ENCODE measurements at regions not wholly inside any gene's neighbourhood (a gene's known extent, or its start where the extent isn't known, plus 50 kb on each side); places are given as distances from the start of the nearest gene placed in this dataset.

GRCh38 chr2:22697054-22697788 is 687.8 kb upstream of the KLHL29 start:
- H3K27ac ChIP-seq, result no peak overlapping the region
- H3K4me1 ChIP-seq, result no peaks in the 10 kb centered on the region
- TF ChIP-seq, protein P1, sequence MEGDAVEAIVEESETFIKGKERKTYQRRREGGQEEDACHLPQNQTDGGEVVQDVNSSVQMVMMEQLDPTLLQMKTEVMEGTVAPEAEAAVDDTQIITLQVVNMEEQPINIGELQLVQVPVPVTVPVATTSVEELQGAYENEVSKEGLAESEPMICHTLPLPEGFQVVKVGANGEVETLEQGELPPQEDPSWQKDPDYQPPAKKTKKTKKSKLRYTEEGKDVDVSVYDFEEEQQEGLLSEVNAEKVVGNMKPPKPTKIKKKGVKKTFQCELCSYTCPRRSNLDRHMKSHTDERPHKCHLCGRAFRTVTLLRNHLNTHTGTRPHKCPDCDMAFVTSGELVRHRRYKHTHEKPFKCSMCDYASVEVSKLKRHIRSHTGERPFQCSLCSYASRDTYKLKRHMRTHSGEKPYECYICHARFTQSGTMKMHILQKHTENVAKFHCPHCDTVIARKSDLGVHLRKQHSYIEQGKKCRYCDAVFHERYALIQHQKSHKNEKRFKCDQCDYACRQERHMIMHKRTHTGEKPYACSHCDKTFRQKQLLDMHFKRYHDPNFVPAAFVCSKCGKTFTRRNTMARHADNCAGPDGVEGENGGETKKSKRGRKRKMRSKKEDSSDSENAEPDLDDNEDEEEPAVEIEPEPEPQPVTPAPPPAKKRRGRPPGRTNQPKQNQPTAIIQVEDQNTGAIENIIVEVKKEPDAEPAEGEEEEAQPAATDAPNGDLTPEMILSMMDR (IDR thresholded peaks at IDR 0.05), result no peak
- no peak for DNase-seq
- no peak overlapping the region for H3K4me3 ChIP-seq
- H3K36me3 ChIP-seq, result no peaks in the 10 kb centered on the region
- no peaks in the 10 kb centered on the region for H3K9me3 ChIP-seq
- intact Hi-C loops (cut with DNase I; ENCODE audit: low total_unique reads), result no loop called here
- H3K27me3 ChIP-seq, result no peaks in the 10 kb centered on the region

GRCh38 chr2:22701561-22702160 is 683.3 kb upstream of the KLHL29 start:
- no peak for DNase-seq
- TF ChIP-seq, protein P1 (IDR thresholded peaks at IDR 0.05), result no peak
- intact Hi-C loops (cut with DNase I; ENCODE audit: low total_unique reads), result no loop called here

DNA sequence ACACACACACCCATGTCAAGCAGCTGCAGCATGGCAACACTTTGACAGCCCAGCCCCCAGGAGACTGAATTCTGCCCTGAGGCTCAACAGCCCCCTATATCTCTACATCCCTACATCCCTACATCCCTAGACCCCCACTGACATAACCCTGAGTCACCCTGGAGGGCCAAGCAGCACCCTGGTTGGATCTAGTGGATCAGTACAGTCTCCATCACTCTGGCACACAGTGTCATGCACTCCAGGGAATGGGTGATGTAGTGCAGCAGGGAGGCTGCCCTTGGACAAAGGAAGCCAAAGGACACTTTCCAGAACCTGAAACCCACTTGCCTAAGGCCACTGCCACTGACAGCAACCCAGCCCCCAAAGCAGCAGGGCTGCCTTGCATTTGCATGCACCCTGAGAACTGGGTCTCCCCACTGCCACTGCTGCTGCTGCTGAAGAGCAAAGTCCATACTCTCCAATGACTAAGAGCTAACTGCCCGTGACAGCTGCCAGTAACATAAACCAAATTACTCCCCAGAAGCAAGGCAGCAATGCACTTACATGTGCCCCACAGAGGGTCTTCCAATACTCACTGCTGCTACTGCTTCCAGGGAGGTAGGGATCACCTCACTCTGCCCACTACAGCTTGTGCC is 681.6 kb upstream of the KLHL29 start:
- DNase-seq, result no peak
- H3K9me3 ChIP-seq, result no peaks in the 10 kb centered on the region
- intact Hi-C loops (cut with DNase I; ENCODE audit: low total_unique reads), result no loop called here

More at GRCh38 chr2:22701561-22702160, 683.3 kb upstream of the KLHL29 start:
- no peaks in the 10 kb centered on the region for H3K36me3 ChIP-seq
- H3K27ac ChIP-seq, result no peak overlapping the region
- no peaks in the 10 kb centered on the region for H3K27me3 ChIP-seq
- H3K9me3 ChIP-seq, result no peaks in the 10 kb centered on the region
- no peak overlapping the region for H3K4me3 ChIP-seq
- H3K4me1 ChIP-seq, result no peaks in the 10 kb centered on the region

DNA sequence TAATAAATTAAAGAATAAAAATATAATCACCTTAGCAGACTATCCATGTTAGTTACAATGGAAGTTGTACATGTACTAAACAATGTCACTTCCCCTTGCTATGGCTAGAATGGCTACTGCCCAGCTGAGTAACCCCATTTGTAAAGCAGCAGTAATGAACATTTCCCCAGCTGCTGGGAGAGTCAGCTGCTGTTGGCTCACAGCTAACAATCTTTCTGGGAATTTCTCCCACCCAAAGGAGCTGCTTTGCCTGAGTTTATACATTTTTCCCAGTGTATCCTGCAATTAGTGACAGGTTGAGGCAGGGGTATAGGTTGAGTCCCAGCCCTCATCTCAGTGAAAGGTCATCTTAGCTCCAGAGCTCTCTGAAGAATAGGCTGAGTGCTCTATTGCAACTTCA is 665.6 kb upstream of the KLHL29 start:
- Histone ChIP-seq H3K36me3 (no peaks in the 10 kb centered on the region), H3K4me3 (no peak overlapping the region), H3K27me3 (no peaks in the 10 kb centered on the region), H3K27ac (no peak overlapping the region), H3K9me3 (peaks cover 0 to 2% (median 2%) of the 10 kb centered on the region in 3 donors), H3K4me1 (no peaks in the 10 kb centered on the region)
- TF ChIP-seq, protein P1 (IDR thresholded peaks at IDR 0.05), result no peak
- no peak for DNase-seq
- intact Hi-C loops (cut with DNase I; ENCODE audit: low total_unique reads), result no loop called here

More for the DNA sequence above, 681.6 kb upstream of the KLHL29 start:
- H3K27me3 ChIP-seq, result no peaks in the 10 kb centered on the region
- no peak overlapping the region for H3K27ac ChIP-seq
- TF ChIP-seq, protein P1 (IDR thresholded peaks at IDR 0.05), result no peak
- no peaks in the 10 kb centered on the region for H3K4me1 ChIP-seq
- no peak overlapping the region for H3K4me3 ChIP-seq
- no peaks in the 10 kb centered on the region for H3K36me3 ChIP-seq

GRCh38 chr2:22729466-22729865 is 655.5 kb upstream of the KLHL29 start:
- Histone ChIP-seq H3K4me1 (no peaks in the 10 kb centered on the region), H3K27me3 (no peaks in the 10 kb centered on the region), H3K27ac (no peak overlapping the region), H3K9me3 (peaks cover 0 to 3% (median 0%) of the 10 kb centered on the region in 3 donors), H3K36me3 (no peaks in the 10 kb centered on the region), H3K4me3 (no peak overlapping the region)
- DNase-seq, result no peak
- intact Hi-C loops (cut with DNase I; ENCODE audit: low total_unique reads), result no loop called here
- TF ChIP-seq, protein P1 (IDR thresholded peaks at IDR 0.05), result no peak
